Endothelial cell of umbilical vein (primary cell): ENCODE measurements at regions not wholly inside any gene's neighbourhood (a gene's known extent, or its start where the extent isn't known, plus 50 kb on each side); places are given as distances from the start of the nearest gene placed in this dataset.

Source experiments
- BruUV-seq: library from RNA; stranded (reverse); fragments of 400-500 nt; replicated peaks from 2 replicates; lab custom pipeline; 2021; lab: Mats Ljungman, UMichigan
- CTCF ChIA-PET: fragments of 300-600, 350-600 bp; sonication (Branson Sonifier 250); formaldehyde crosslinking; loops from one replicate; lab custom pipeline; 2021; ENCODE audit warnings: antibody characterized with exemption, inconsistent platforms; lab: Charles Lee
- POLR2A ChIA-PET: fragments of 300-600, 350-600 bp; sonication (Branson Sonifier 250); formaldehyde crosslinking; loops from one replicate; lab custom pipeline; 2021; ENCODE audit warnings: antibody characterized with exemption, inconsistent platforms; lab: Charles Lee
- DNase-seq: peaks from one replicate; pipeline ENCODE4 v3.0.0-alpha.2; 2011; ENCODE audit warnings: low read depth, low spot score
- FAIRE-seq: peaks from 2 replicates; lab custom pipeline; 2011; peaks lifted over from hg19 to GRCh38; lab: Jason Lieb, UNC
- H2AFZ ChIP-seq: 2 replicates; pipeline ENCODE4 v1.6.0; 2012; ENCODE audit warnings: low read depth, low read length, control low read depth, inconsistent platforms
- H3K27ac ChIP-seq: 2 replicates; pipeline ENCODE4 v1.5.1; 2011; ENCODE audit warnings: low read depth, mild to moderate bottlenecking, control low read depth, low read length, moderate library complexity; ENCODE audit not compliant: insufficient read depth
- H3K27me3 ChIP-seq, 2 experiments: 2 replicates each; pipeline versions ENCODE4 v1.6.0 to v1.6.1; 2011; ENCODE audit warnings: low read length in 2 of 2, mixed read lengths in 1 of 2; ENCODE audit not compliant: control insufficient read depth in 2 of 2, insufficient read depth in 2 of 2
- H3K36me3 ChIP-seq, 2 experiments: 2 replicates in 1 of 2; 3 replicates in 1 of 2; pipeline ENCODE4 v1.5.1; 2011; ENCODE audit warnings: low read length in 2 of 2, mild to moderate bottlenecking in 1 of 2, moderate library complexity in 1 of 2; ENCODE audit not compliant: control insufficient read depth in 2 of 2, insufficient read depth in 2 of 2; ENCODE audit errors: extremely low read depth in 1 of 2
- H3K4me1 ChIP-seq: 3 replicates; pipeline ENCODE4 v1.5.1; 2011; ENCODE audit warnings: mild to moderate bottlenecking, low read length; ENCODE audit not compliant: control insufficient read depth, insufficient read depth; ENCODE audit errors: extremely low read depth
- H3K4me2 ChIP-seq: 2 replicates; pipeline ENCODE4 v1.6.1; 2011; ENCODE audit warnings: low read length, control low read depth, mixed read lengths; ENCODE audit not compliant: insufficient read depth
- H3K4me3 ChIP-seq, 3 experiments: fragments of 200-600 bp in 1 of 3; sonication (generic), shearing (Covaris generic) in 1 of 3; replicated peaks in 1 of 3; 2 replicates each; pipeline ENCODE4 v1.5.1; 2011 to 2016; ENCODE audit warnings: control low read depth in 3 of 3, low read length in 3 of 3, mild to moderate bottlenecking in 2 of 3, inconsistent platforms in 1 of 3, low read depth in 1 of 3, moderate library complexity in 1 of 3; ENCODE audit not compliant: insufficient read depth in 1 of 3
- H3K79me2 ChIP-seq: 2 replicates; pipeline ENCODE4 v1.6.0; 2012; ENCODE audit warnings: low read length, inconsistent platforms; ENCODE audit not compliant: control insufficient read depth, insufficient read depth
- H3K9ac ChIP-seq: replicated peaks from 2 replicates; pipeline ENCODE3; 2011; ENCODE audit warnings: low read length, control low read depth; ENCODE audit not compliant: insufficient read depth; ENCODE audit errors: extremely low read depth
- H3K9me1 ChIP-seq: replicated peaks from 3 replicates; pipeline ENCODE4 v1.6.0; 2011; ENCODE audit warnings: mild to moderate bottlenecking, low read length; ENCODE audit not compliant: control insufficient read depth, insufficient read depth; ENCODE audit errors: extremely low read depth
- H3K9me3 ChIP-seq: replicated peaks from 2 replicates; pipeline ENCODE4 v1.5.1; 2012; ENCODE audit warnings: low read length, inconsistent platforms; ENCODE audit not compliant: control insufficient read depth, insufficient read depth
- H4K20me1 ChIP-seq: replicated peaks from 2 replicates; pipeline ENCODE3; 2011; ENCODE audit warnings: mild to moderate bottlenecking, low read length; ENCODE audit not compliant: control insufficient read depth, insufficient read depth; ENCODE audit errors: extremely low read depth
- CTCF ChIP-seq, 2 donors: IDR thresholded peaks; 1 replicate in 1 of 2; 2 replicates in 1 of 2; pipeline ENCODE4 v1.5.1; 2011; ENCODE audit warnings: low read length in 2 of 2, mild to moderate bottlenecking in 2 of 2, moderate library complexity in 2 of 2, control low read depth in 1 of 2, inconsistent platforms in 1 of 2, low read depth in 1 of 2; ENCODE audit not compliant: insufficient read depth in 1 of 2; ENCODE audit errors: extremely low read depth in 1 of 2
- EZH2 ChIP-seq: IDR thresholded peaks from 2 replicates; pipeline ENCODE4 v1.6.1; 2012; ENCODE audit warnings: borderline replicate concordance, low read depth, mild to moderate bottlenecking, moderate library complexity, low read length, inconsistent platforms; ENCODE audit not compliant: severe bottlenecking
- FOS ChIP-seq: IDR thresholded peaks from 2 replicates; pipeline ENCODE4 v1.6.1; 2011; ENCODE audit warnings: mild to moderate bottlenecking, low read length, moderate library complexity, borderline replicate concordance; ENCODE audit not compliant: insufficient read depth
- GATA2 ChIP-seq: IDR thresholded peaks from 2 replicates; pipeline ENCODE4 v1.7.0; 2011; ENCODE audit warnings: low read depth, mild to moderate bottlenecking, moderate library complexity, mixed read lengths, low read length; ENCODE audit not compliant: insufficient read length, insufficient read depth
- JUN ChIP-seq: IDR thresholded peaks from 2 replicates; pipeline ENCODE4 v1.6.1; 2011; ENCODE audit warnings: borderline replicate concordance, low read depth; ENCODE audit not compliant: insufficient read length, insufficient read depth
- MAX ChIP-seq: IDR thresholded peaks from 2 replicates; pipeline ENCODE4 v1.6.1; 2011; ENCODE audit not compliant: insufficient read depth, insufficient read length
- MYC ChIP-seq: IDR thresholded peaks from one replicate; pipeline ENCODE4 v1.6.1; 2011; ENCODE audit warnings: mild to moderate bottlenecking, low read depth, low read length
- POLR2A ChIP-seq: IDR thresholded peaks from 2 replicates; pipeline ENCODE4 v1.6.1; 2012; ENCODE audit warnings: low read depth, mild to moderate bottlenecking, control low read depth, low read length
- POLR2AphosphoS5 ChIP-seq: IDR thresholded peaks from 2 replicates; pipeline ENCODE4 v1.6.1; 2012; ENCODE audit warnings: low read depth, mild to moderate bottlenecking, control low read depth, low read length, moderate library complexity; ENCODE audit not compliant: insufficient read depth
- dilution Hi-C: fragments of 300-500 bp; cut with MboI; formaldehyde crosslinking; loops from one replicate; pipeline ENCODE4 v1.15.0; 2019; ENCODE audit warnings: low sequenced_read_pairs; ENCODE audit not compliant: extremely low pct_ligation_motif_present
- intact Hi-C: fragments of 100-400 bp; cut with micrococcal nuclease; formaldehyde crosslinking; loops from one replicate; pipeline ENCODE4 v1.10.0; 2022

- Histone ChIP-seq H3K4me3 (no peak overlapping the region), H2AFZ (no peak overlapping the region), H3K79me2 (no peaks in the 10 kb centered on the region), H3K27me3 (no peaks in the 10 kb centered on the region), H3K9me3 (no peaks in the 10 kb centered on the region), H3K36me3 (no peaks in the 10 kb centered on the region), H3K4me1 (no peaks in the 10 kb centered on the region), H3K9me1 (no peaks in the 10 kb centered on the region), H3K27ac (no peak overlapping the region), H4K20me1 (no peaks in the 10 kb centered on the region), H3K9ac (no peak overlapping the region), H3K4me2 (no peak overlapping the region)
- no peak for TF ChIP-seq MYC
- no peak for TF ChIP-seq POLR2AphosphoS5
- TF ChIP-seq GATA2: no peak
- TF ChIP-seq MAX: no peak
- TF ChIP-seq EZH2: no peak
- TF ChIP-seq CTCF (IDR thresholded peaks at IDR 0.05; ENCODE audit: extremely low read depth in 1 of 2, insufficient read depth in 1 of 2, low read depth in 1 of 2, low read length in 2 of 2): no peak
- no peak for TF ChIP-seq POLR2A
- no peak for TF ChIP-seq FOS
- no peak for TF ChIP-seq JUN
- BruUV-seq: no TSS peak
- dilution Hi-C loops (no loop called here), intact Hi-C loops (no loop called here)
- FAIRE-seq (no peak), DNase-seq (no peak)
- CTCF ChIA-PET: no interaction called here
- POLR2A ChIA-PET: no interaction called here
Observed at GRCh38 chr3:76754247-76754646, 285.7 kb upstream of the ROBO2 start.
